Trophoblast cell (in vitro differentiated cells and primary cell): ENCODE measurements at regions not wholly inside any gene's neighbourhood (a gene's known extent, or its start where the extent isn't known, plus 50 kb on each side); places are given as distances from the start of the nearest gene placed in this dataset.
"Not testable (repeated sequence)": the region's sequence is repeated elsewhere in the genome, so short reads cannot be mapped to it uniquely, and the experiment has no call there.

Experiments used
- DNase-seq, 2 donors: peaks; one replicate each; pipeline ENCODE4 v3.0.0-alpha.2; 2016
- H2AFZ ChIP-seq: 2 replicates; pipeline ENCODE4 v1.6.1; 2013; ENCODE audit warnings: low read length, moderate library complexity, mild to moderate bottlenecking; ENCODE audit not compliant: insufficient read depth, poor library complexity
- H2AK5ac ChIP-seq: 2 replicates; pipeline ENCODE4 v1.6.1; 2013; ENCODE audit warnings: mild to moderate bottlenecking, low read length
- H2BK120ac ChIP-seq: 2 replicates; pipeline ENCODE4 v1.6.1; 2013; ENCODE audit warnings: low read length, mild to moderate bottlenecking, moderate library complexity; ENCODE audit not compliant: insufficient read depth, poor library complexity
- H2BK12ac ChIP-seq: 2 replicates; pipeline ENCODE4 v1.6.1; 2013; ENCODE audit warnings: mild to moderate bottlenecking, low read length, moderate library complexity
- H2BK5ac ChIP-seq: 2 replicates; pipeline ENCODE4 v1.6.1; 2013; ENCODE audit warnings: low read length, low read depth, moderate library complexity, mild to moderate bottlenecking; ENCODE audit not compliant: poor library complexity
- H3K14ac ChIP-seq: 2 replicates; pipeline ENCODE4 v1.6.1; 2013; ENCODE audit warnings: mild to moderate bottlenecking, low read length
- H3K18ac ChIP-seq: 2 replicates; pipeline ENCODE4 v1.6.1; 2013; ENCODE audit warnings: mild to moderate bottlenecking, low read length
- H3K23ac ChIP-seq: 2 replicates; pipeline ENCODE4 v1.6.1; 2013; ENCODE audit warnings: low read length
- H3K27ac ChIP-seq: 2 replicates; pipeline ENCODE4 v1.5.1; 2013; ENCODE audit warnings: low read depth, mild to moderate bottlenecking, inconsistent platforms, low read length, moderate library complexity
- H3K27me3 ChIP-seq: 2 replicates; pipeline ENCODE4 v1.6.1; 2013; ENCODE audit warnings: inconsistent platforms, mild to moderate bottlenecking, low read length, moderate library complexity; ENCODE audit not compliant: insufficient read depth
- H3K36me3 ChIP-seq, 2 experiments: 1 replicate in 1 of 2; 2 replicates in 1 of 2; pipeline ENCODE4 v1.6.1; 2013; ENCODE audit warnings: low read length in 2 of 2, mild to moderate bottlenecking in 2 of 2, moderate library complexity in 1 of 2; ENCODE audit not compliant: insufficient read depth in 2 of 2, control insufficient read depth in 1 of 2
- H3K4ac ChIP-seq: 2 replicates; pipeline ENCODE4 v1.6.1; 2013; ENCODE audit warnings: low read depth, mild to moderate bottlenecking, low read length, moderate library complexity
- H3K4me1 ChIP-seq, 2 experiments: 1 replicate in 1 of 2; 2 replicates in 1 of 2; pipeline ENCODE4 v1.6.1; 2013; ENCODE audit warnings: low read length in 2 of 2, mild to moderate bottlenecking in 2 of 2, moderate library complexity in 1 of 2; ENCODE audit not compliant: insufficient read depth in 2 of 2, control insufficient read depth in 1 of 2
- H3K4me2 ChIP-seq: 2 replicates; pipeline ENCODE4 v1.6.1; 2013; ENCODE audit warnings: inconsistent platforms, mild to moderate bottlenecking, low read length, moderate library complexity
- H3K4me3 ChIP-seq: 2 replicates; pipeline ENCODE4 v1.5.1; 2013; ENCODE audit warnings: mild to moderate bottlenecking, low read depth, low read length, inconsistent platforms
- H3K79me1 ChIP-seq: one replicate; pipeline ENCODE4 v1.6.1; 2013; ENCODE audit warnings: low read length
- H3K79me2 ChIP-seq: 2 replicates; pipeline ENCODE4 v1.6.1; 2013; ENCODE audit warnings: low read length, mild to moderate bottlenecking; ENCODE audit not compliant: control insufficient read depth, insufficient read depth, poor library complexity
- H3K9ac ChIP-seq: 2 replicates; pipeline ENCODE4 v1.6.1; 2013; ENCODE audit warnings: mild to moderate bottlenecking, low read length
- H3K9me3 ChIP-seq: 2 replicates; pipeline ENCODE4 v1.6.1; 2013; ENCODE audit warnings: low read depth, mild to moderate bottlenecking, control low read depth, inconsistent platforms, low read length; ENCODE audit not compliant: insufficient read depth
- H4K12ac ChIP-seq: 2 replicates; pipeline ENCODE4 v1.6.1; 2013; ENCODE audit warnings: low read depth, mild to moderate bottlenecking, low read length, moderate library complexity
- H4K8ac ChIP-seq: 2 replicates; pipeline ENCODE4 v1.6.1; 2013; ENCODE audit warnings: low read depth, mild to moderate bottlenecking, low read length, moderate library complexity
- H4K91ac ChIP-seq: one replicate; pipeline ENCODE4 v1.6.1; 2013; ENCODE audit warnings: low read depth, mild to moderate bottlenecking, low read length, moderate library complexity
- WGBS: extraction: QIAGEN DNeasy Blood & Tissue Kit; methylation state at CpG from one replicate; pipeline ENCODE4 v1.1.7; 2013; ENCODE audit warnings: missing lambda C conversion rate; ENCODE audit not compliant: insufficient read length, insufficient coverage; ENCODE audit errors: extremely low coverage; 5-methylcytosine and 5-hydroxymethylcytosine counted together

DNA sequence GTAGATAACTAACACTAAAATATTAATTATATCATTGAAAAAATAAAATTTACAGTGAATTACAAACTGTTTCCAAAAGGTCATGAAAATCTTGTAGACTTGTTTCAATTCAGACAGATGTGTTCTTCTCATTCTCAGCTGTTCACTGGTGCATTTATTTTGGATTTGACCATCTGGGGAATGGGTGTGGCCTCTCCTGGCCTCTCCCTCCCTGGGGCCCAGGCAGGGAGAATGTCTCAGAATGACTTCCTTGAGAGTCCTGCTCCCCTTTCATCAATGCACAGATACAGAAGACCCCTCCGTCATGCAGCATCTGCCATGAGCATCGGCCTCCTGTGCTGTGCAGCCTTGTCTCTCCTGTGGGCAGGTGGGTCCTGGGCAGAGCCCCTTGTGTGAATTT lies 192.8 kb upstream of the PRSS58 start:
- no peak overlapping the region for H2AK5ac ChIP-seq
- H3K27me3 ChIP-seq, result no peaks in the 10 kb centered on the region
- no peaks in the 10 kb centered on the region for H3K79me2 ChIP-seq
- no peak overlapping the region for H4K12ac ChIP-seq
- H4K8ac ChIP-seq, result no peak overlapping the region
- H3K79me1 ChIP-seq, result no peaks in the 10 kb centered on the region
- H3K4me1 ChIP-seq, result peaks cover 10 to 11% of the 10 kb centered on the region in 2 experiments
- H3K14ac ChIP-seq, result no peak overlapping the region
- H3K9ac ChIP-seq, result no peak overlapping the region
- no peak overlapping the region for H2AFZ ChIP-seq
- H3K36me3 ChIP-seq, result no peaks in the 10 kb centered on the region
- no peak overlapping the region for H3K18ac ChIP-seq
- no peak overlapping the region for H2BK120ac ChIP-seq
- no peak overlapping the region for H4K91ac ChIP-seq
- H2BK12ac ChIP-seq, result no peak overlapping the region
- no peaks in the 10 kb centered on the region for H3K9me3 ChIP-seq
- no peak overlapping the region for H3K23ac ChIP-seq
- WGBS, result no CpG with 5 or more reads among the region's 2 CpGs
- no peak for DNase-seq
- H3K4me2 ChIP-seq, result no peak overlapping the region
- H2BK5ac ChIP-seq, result no peak overlapping the region
- H3K27ac ChIP-seq, result no peak overlapping the region
- H3K4me3 ChIP-seq, result no peak overlapping the region
- H3K4ac ChIP-seq, result no peak overlapping the region

DNA sequence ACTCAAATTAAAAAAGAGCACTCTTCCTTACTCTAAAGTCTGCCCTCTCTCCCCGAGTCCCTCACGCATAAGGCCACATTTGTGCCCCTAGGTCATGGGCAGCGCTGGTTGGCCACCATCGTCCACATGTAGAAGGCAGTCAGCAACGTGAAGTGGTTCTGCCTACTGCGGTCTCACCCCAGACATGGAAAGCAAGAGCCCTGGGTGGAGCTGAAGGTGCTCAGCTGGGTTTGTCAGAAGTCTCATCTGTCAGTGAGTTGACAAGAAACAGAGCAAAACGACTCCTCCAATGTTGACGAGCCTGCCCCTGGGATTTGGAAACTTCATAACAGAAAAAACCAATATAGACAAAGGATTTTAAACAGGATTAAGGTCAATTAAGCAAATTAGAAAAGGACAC lies 192.3 kb upstream of the PRSS58 start:
- H3K9ac ChIP-seq, result no peak overlapping the region
- no peak overlapping the region for H2BK12ac ChIP-seq
- H3K27ac ChIP-seq, result no peak overlapping the region
- no peaks in the 10 kb centered on the region for H3K36me3 ChIP-seq
- no peaks in the 10 kb centered on the region for H3K79me1 ChIP-seq
- no peaks in the 10 kb centered on the region for H3K9me3 ChIP-seq
- no peak overlapping the region for H3K18ac ChIP-seq
- H4K91ac ChIP-seq, result no peak overlapping the region
- H3K23ac ChIP-seq, result no peak overlapping the region
- H3K14ac ChIP-seq, result no peak overlapping the region
- no peak overlapping the region for H3K4me2 ChIP-seq
- no peaks in the 10 kb centered on the region for H3K79me2 ChIP-seq
- H4K8ac ChIP-seq, result no peak overlapping the region
- no peak overlapping the region for H3K4me3 ChIP-seq
- peaks cover 10 to 11% of the 10 kb centered on the region in 2 experiments for H3K4me1 ChIP-seq
- no peak overlapping the region for H4K12ac ChIP-seq
- H2AFZ ChIP-seq, result no peak overlapping the region
- H2BK5ac ChIP-seq, result no peak overlapping the region
- peak overlapping the region; percentile 68 for H2BK120ac ChIP-seq
- H2AK5ac ChIP-seq, result no peak overlapping the region
- no CpG with 5 or more reads among the region's 8 CpGs for WGBS
- no peaks in the 10 kb centered on the region for H3K27me3 ChIP-seq
- no peak for DNase-seq
- no peak overlapping the region for H3K4ac ChIP-seq

DNA sequence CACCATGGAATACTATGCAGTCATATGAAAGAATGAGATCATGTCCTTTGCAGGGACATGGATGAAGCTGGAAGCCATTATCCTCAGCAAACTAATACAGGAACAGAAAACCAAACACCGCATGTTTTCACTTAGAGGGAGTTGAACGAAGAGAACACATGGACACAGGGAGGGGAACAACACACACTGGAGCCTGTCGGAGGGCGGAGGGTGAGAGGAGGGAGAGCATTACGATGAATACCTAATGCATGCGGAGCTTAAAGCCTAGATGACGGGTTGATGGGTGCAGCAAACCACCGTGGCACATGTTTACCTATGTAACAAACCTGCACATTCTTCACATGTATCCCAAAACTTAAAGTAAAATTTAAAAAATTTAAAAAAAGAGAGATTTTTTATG lies 191.0 kb upstream of the PRSS58 start:
- H2AFZ ChIP-seq, H2BK120ac ChIP-seq: not testable (repeated sequence)

DNA sequence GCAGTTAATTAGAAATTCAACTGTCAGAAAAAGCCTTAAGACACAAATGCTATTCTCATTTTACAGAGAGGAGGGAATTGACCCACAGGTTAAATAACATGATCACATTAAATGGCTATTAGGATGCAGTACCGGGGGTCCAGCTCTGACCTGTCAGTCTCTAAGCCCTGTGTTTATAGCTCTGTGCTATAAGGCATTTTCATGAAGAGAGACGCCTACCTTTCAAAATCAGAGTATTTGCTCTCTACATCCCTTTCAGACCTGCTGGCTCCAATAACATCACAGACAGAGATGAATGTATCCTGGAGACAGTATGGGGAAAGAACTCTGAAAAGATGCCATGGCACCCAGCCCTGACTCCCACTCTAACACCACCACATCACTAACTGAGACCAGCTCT lies 189.9 kb upstream of the PRSS58 start:
- no peak overlapping the region for H2BK12ac ChIP-seq
- no peak overlapping the region for H3K4ac ChIP-seq
- H4K8ac ChIP-seq, result no peak overlapping the region
- no peak for DNase-seq
- peaks cover 11% of the 10 kb centered on the region in 2 experiments for H3K4me1 ChIP-seq
- WGBS, result no CpG with 5 or more reads among the region's 2 CpGs
- no peak overlapping the region for H2BK120ac ChIP-seq
- H2BK5ac ChIP-seq, result no peak overlapping the region
- H3K79me2 ChIP-seq, result no peaks in the 10 kb centered on the region
- no peaks in the 10 kb centered on the region for H3K27me3 ChIP-seq
- H4K12ac ChIP-seq, result no peak overlapping the region
- H3K14ac ChIP-seq, result no peak overlapping the region
- H2AK5ac ChIP-seq, result no peak overlapping the region
- no peak overlapping the region for H3K4me3 ChIP-seq
- H3K79me1 ChIP-seq, result no peaks in the 10 kb centered on the region
- H3K27ac ChIP-seq, result no peak overlapping the region
- no peaks in the 10 kb centered on the region for H3K36me3 ChIP-seq
- no peak overlapping the region for H3K18ac ChIP-seq
- no peak overlapping the region for H3K23ac ChIP-seq
- H3K4me2 ChIP-seq, result no peak overlapping the region
- no peak overlapping the region for H4K91ac ChIP-seq
- no peak overlapping the region for H2AFZ ChIP-seq
- no peaks in the 10 kb centered on the region for H3K9me3 ChIP-seq
- H3K9ac ChIP-seq, result no peak overlapping the region

More for the DNA sequence above, 191.0 kb upstream of the PRSS58 start:
- H3K9ac ChIP-seq, H3K27me3 ChIP-seq, H3K4ac ChIP-seq, H3K4me3 ChIP-seq, H3K4me2 ChIP-seq, H3K79me2 ChIP-seq, H2BK12ac ChIP-seq, DNase-seq, H3K14ac ChIP-seq, H4K8ac ChIP-seq, H2BK5ac ChIP-seq, H3K79me1 ChIP-seq, H4K12ac ChIP-seq, H3K9me3 ChIP-seq, H3K23ac ChIP-seq, H3K18ac ChIP-seq, H3K36me3 ChIP-seq, H2AK5ac ChIP-seq, H3K27ac ChIP-seq, H4K91ac ChIP-seq: not testable (repeated sequence)
- peaks cover 10 to 11% of the 10 kb centered on the region in 2 experiments for H3K4me1 ChIP-seq
- no CpG with 5 or more reads among the region's 8 CpGs for WGBS
